HG03280 (cell line): ENCODE measurements at regions not wholly inside any gene's neighbourhood (a gene's known extent, or its start where the extent isn't known, plus 50 kb on each side); places are given as distances from the start of the nearest gene placed in this dataset.
"Not testable (repeated sequence)": the region's sequence is repeated elsewhere in the genome, so short reads cannot be mapped to it uniquely, and the experiment has no call there.

Experiments used
- ATAC-seq: cut with Tn5 transposase; IDR thresholded peaks from one replicate; pipeline ENCODE4 v1.9.1; 2021; ENCODE audit warnings: mild to moderate bottlenecking, moderate library complexity; ENCODE audit not compliant: unreplicated experiment

DNA sequence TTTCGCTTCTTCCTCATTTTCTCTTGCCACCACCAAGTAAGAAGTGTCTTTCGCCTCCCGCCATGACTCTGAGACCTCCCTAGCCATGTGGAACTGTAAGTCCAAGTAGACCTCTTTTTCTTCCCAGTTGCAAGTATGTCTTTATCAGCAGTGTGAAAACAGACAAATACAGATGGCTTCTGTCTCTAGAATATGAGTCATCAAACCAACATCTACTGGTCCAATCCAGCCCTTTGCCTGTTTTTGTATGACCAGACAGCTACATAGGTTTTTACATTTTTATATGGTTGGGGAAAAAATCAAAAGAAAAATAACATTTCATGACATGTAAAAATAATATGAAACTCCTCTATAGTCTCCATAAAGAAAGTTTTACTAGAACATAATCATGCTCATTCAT, 118.7 kb upstream of the PTPRG start:
- no peak for ATAC-seq

DNA sequence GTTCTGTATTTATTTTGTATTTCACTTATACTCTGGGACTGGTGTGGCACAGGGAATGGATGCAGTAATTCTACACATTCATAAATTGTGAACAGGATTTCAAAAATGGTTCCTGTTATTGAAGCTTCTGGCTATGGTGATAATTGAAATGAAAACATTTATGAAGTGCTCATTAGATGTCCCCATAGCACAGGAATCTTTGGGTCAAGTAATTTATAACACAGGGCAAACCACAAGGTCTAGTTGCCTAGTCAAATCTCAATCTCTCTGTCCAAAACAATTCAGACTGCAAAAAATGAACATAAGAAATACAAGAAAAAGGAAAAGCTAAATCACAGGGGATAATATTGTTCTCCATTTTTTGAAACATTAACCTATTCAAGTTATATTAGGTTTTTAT, 117.5 kb upstream of the PTPRG start:
- no peak for ATAC-seq

DNA sequence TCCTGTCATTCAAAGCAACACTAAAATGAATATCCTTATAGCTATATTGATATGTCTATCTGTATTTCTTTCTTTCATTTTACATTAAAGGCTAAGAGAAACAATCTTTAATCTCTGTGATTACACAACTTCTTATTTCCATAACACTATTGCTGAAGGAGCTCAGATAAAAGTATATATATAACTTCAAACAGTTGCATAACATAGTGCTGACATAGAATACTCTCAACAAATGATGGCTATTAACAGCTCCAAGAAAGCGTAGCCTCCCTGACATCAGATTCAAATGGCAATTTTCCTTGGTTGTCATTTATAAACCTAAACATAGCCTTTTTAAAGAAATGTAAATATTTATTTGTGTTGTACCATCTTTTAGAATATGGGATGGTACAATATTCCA, 116.6 kb upstream of the PTPRG start:
- no peak for ATAC-seq

DNA sequence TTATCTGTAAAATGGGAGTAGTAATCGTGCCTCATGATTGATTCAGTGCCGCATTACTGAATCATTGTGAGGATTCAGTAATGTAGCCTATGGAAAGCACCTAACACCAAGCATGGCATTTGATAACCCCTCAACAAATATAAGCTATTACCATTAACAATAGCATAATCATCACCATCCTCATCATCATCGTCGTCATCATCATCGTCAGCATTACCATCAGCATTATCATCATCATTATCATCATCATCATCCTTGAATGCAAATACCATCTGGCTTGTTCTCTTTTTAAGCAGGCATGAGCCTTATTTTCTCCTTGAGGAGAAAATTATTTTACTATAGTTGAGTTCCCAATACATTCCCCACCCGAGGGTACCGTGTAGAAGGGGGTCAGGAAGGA, 115.4 kb upstream of the PTPRG start:
- no peak for ATAC-seq

DNA sequence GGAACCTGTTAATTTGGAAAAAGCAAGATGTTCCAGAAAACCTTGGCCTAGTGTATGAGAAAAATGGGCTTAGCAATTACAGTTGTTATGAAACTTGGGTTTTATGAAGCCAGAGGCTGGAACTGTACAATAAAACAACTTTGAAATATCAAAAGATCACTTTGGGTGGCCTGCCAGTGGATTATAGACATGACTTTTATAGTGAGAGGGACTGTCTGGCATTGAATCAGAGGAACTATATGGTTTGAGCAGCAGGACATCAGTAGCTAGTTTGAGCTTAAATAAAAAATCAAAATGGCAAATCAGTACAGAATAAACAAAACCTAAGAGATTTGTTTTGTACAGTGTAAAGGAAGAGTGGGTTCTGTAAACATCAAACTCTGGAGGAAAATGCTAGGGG, 115.0 kb upstream of the PTPRG start:
- no peak for ATAC-seq

- ATAC-seq = no peak
These were observed 113.0 kb upstream of the PTPRG start for GRCh38 chr3:61448378-61448777.

DNA sequence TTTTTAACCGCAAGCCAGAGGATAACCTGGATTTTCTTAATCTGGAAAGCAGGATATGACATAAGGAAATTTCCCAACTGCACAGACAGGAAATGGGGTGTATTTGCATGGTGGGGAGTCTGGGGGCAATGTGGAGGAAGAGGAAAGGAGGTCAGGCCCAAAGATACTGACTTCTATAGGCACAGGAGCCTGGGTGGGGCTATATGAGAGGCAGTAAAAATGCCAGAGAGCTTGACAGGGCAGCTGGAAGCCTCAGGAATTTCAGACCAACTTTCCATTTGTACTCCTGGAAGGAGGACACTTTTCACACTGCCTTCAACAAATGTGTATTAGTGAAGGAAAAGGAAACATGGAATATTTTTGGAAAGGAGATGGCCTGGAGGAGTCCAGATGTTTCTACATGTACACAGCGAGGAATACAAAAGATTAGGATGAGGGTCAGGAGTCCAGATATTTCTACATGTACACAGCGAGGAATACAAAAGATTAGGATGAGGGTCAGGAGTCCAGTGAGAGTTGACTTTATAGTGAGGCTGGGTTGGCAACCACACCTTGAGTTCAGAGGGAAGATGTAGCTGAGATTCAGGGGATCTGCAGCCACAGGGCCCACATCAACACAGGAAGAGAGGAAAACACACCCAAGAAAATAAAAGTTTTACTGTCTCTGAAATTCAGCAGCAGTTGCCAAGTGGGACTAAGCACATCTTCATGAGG, 111.9 kb upstream of the PTPRG start:
- no peak for ATAC-seq

DNA sequence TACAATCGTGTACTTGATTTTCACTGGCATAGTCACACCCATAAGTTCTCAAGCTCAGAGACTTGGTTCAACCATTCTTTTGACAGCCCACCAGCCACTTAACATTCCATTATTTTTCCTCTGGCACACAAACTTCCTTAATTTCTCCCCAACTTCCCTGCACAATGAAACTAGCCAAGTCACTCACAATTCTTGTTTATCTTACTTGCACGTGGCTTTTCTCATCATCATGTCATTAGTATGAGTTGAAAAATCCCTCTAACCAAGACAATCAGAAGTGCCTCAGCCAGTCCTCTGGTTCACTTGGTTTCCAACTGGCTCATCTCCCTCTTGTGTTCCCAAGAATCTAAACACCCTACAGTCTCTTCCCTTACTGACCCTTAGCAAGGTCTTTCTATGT, 110.5 kb upstream of the PTPRG start:
- ATAC-seq = no peak

DNA sequence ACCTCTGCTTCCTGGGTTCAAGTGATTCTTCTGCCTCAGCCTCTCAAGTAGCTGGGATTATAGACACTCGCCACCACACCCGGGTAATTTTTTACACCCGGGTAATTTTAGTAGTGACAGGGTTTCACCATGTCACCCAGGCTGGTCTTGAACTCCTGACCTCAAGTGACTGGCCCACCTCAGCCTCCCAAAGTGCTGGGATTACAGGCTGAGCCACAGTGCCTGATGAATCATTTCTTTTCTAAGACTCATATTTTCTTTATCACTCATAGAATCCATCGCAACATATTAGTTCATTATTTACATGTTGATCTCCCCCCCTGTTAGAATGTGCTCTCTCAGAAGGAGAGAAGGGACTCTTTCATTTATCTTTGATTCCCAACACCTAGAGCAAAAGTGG, 109.5 kb upstream of the PTPRG start:
- no peak for ATAC-seq

DNA sequence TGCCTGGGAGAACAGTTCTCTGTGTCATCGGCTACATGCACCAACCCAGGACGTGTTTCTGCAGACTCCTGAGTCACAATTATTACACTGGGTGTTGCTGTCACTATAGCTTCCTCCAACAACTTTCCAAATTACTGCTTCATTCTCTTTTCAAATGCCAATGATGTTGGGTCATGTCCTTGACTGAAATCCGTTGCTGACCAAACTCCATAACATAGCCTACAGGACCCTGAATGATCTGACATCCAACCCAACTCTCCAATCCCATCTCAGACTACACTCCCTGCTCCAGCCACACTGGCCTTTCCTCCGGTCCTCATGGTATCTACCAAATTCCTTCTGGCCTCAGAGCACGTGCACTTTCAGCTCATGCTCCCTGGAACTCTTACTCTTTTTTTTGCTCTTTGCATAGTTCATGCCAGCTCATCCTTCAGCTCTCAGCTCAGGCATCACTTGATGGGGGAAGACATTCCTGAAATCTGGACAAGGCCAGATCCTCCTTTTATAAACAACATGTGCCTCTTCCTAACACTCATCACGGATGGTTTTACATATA, 108.8 kb upstream of the PTPRG start:
- ATAC-seq = no peak

DNA sequence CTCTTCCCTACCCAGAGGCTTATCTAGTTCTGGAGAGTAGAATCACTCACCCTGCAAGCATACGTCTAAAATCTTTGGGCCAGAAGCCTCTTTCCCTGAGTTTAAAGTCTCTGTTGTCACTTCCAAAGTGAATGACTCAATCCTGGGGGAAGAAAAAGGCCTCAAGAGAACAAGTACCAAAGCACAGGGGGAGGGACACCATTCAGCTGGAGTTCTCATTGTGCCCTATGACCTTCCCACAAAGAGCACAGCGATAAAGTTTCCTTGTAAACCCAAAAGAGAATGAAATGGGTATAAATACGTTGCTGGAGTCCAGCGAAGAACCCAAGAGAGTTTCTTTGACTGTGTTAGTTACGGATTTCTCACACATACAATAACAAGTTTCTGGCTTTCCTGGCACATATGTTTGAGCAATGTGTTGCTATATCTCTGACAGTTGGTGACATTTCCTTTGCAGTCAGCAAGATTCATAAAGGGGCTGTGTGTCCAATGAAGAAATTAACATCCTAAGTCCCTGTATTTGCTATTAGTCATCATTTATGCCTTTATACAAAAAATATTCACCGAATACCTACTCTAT, 107.3 kb upstream of the PTPRG start:
- ATAC-seq = no peak

DNA sequence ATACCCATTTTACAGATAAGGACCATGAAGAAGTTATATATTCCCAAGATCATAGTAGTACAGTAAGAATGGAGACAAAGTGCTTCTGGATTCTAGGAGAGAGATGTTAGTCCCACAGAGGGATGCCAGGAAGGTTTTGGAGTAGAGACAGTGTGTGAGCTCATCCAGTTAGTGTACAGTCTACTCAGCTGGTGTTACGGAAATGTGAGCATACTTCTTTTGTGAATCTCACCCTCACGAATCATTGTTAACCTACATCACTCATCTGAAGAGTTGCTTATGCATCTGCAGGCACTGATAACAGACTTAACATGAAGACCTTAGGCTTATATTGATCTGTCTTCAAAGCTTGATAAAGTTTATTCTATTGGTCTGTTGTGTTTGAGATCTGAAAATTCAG, 106.6 kb upstream of the PTPRG start:
- ATAC-seq = no peak

DNA sequence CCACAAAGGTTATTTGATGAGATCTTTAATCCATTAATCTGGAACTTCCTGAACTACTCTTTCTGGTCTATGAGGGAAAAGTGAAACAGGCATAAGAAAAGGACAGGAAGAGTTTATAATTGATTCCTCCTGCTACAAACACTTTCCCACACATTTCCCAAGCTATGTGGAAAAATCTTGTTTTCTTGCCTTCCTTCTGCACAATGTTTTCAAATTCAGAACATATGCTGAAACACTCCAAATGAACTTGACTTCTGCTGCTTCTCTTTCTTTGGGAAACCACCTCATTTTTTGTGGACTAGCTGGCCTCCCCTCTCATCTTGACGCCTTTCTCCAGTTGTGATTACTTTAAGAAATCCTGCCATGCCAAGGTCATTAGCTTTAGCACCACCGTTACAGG, 100.7 kb upstream of the PTPRG start:
- no peak for ATAC-seq

DNA sequence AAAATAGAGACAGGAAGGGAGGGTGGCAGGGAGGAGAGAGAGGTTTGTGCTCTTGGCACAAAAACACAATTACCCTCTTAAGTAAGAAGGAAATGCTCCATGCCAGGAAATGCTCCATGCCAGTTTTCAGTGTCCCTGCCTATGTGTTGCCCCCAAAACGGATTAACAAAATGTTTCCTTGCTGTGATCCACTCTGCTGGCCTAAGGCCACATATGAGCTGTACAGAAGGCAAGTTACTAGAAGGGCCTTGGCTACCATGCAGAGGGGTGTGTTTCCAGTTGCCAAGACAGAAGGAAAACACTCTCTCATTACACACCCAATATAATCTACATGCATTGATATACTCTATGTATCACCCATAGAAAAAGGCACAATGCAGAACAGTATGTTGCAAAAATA, 98.2 kb upstream of the PTPRG start:
- ATAC-seq = no peak

DNA sequence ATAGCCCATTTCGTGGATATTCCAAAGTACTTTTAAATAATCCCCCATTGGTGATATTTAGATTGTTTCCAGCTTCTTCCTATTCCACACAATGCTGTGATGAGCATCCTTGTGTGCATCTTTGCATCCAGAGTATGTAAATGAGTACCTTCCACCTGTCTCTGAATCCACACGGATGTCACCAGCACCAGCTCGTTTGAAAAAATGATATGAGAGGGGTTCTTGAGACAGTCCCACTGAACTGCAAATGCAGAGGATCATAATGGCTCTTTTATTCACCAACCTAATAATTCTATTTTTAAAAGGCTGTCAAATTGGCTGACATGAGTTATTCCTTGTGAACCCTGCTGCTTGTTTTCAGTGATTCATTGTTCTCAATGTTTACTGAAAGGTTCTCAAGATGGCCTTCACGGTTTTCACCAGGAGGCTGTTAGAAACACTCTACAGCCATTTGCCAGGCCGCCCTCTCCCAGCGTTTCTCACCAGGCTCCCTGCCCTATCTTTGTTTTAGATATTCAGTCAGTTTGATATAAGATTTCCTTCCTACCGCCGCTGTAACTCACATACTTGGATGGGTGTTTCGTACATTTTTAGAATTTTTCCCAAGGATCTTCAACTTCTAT, 96.7 kb upstream of the PTPRG start:
- ATAC-seq = no peak

DNA sequence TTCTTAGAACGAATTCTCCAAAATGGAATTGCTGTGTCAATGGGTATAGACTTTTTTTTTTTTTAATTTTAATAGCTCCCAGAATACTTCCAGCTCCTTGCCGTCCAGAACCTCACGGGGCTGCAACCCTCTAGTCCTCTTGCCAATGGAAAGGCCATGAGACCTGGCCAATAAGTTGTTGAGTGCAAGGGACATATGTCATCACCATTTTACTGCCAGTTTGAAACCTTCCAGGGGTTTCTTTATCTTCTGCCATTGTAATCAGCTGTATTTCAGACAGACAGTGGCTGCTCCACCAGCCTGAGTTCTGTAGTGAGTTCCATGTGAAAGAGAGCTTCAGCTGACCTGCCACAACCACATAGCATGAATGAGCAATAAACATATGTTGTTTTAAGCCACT, 95.0 kb upstream of the PTPRG start:
- no peak for ATAC-seq

DNA sequence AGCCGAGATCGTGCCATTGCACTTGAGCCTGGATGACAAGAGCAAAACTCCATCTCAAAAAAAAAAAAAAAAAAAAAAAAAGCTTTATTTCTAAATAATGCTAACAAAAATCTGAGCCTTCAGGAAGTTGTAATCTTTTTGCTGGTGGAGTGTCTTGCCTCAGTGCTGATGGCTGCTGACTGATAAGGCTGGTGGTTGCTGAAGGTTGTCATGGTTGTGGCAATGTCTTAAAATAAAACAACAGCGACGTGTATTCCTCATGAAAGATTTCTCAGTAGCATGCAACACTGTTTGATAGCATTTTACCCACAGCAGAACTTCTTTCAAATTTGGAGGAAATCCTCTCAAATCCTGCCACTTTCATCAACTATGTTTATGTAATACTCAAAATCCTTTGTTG, 77.4 kb upstream of the PTPRG start:
- ATAC-seq = no peak

GRCh38 chr3:61493339-61493738, 68.0 kb upstream of the PTPRG start:
- ATAC-seq = no peak

DNA sequence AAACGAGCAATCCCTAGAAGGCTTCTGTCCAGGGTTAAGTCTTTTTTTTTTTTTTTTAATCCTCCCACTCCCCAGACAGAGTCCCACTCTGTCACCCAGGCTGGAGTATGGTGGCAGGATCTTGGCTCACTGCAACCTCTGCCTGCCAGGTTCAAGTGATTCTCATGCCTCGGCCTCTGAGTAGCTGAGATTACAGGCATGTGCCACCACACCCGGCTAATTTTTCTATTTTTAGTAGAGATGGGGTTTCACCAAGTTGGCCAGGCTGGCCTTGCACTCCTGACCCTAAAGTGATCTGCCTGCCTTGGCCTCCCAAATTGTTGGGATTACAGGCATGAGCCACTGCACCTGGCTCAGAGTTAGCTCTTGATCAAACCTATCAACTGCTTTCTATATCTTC, 67.1 kb upstream of the PTPRG start:
- not testable (repeated sequence) for ATAC-seq

DNA sequence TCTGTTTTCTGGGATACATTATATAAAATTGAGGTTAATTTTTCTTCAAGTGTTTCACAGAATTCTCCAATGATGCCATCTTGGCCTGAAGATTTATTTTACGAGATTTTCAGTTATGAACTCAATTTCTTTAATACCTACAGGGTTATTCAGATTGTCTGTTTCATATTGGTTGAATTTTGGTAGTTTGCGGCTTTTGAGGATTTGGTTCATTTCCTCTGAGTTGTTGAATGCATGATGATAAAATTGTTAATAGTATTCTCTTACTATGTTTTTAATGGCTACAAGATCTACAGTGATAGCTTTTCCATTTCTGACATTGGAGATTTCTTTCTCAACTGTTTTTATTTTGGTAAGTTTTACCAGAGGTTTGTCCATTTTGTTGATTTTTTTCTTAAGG, 63.9 kb upstream of the PTPRG start:
- no peak for ATAC-seq

GRCh38 chr3:61505197-61505596, 56.2 kb upstream of the PTPRG start:
- ATAC-seq = no peak

GRCh38 chr3:61507946-61508345, 53.4 kb upstream of the PTPRG start:
- no peak for ATAC-seq
